CD4-positive, alpha-beta T cell treated with Interleukin-21 for 1 hour (primary cell): ENCODE measurements at regions not wholly inside any gene's neighbourhood (a gene's known extent, or its start where the extent isn't known, plus 50 kb on each side); places are given as distances from the start of the nearest gene placed in this dataset.

Source experiments
- DNase-seq: peaks from one replicate; pipeline ENCODE4 v3.0.0-alpha.2; 2020

DNA sequence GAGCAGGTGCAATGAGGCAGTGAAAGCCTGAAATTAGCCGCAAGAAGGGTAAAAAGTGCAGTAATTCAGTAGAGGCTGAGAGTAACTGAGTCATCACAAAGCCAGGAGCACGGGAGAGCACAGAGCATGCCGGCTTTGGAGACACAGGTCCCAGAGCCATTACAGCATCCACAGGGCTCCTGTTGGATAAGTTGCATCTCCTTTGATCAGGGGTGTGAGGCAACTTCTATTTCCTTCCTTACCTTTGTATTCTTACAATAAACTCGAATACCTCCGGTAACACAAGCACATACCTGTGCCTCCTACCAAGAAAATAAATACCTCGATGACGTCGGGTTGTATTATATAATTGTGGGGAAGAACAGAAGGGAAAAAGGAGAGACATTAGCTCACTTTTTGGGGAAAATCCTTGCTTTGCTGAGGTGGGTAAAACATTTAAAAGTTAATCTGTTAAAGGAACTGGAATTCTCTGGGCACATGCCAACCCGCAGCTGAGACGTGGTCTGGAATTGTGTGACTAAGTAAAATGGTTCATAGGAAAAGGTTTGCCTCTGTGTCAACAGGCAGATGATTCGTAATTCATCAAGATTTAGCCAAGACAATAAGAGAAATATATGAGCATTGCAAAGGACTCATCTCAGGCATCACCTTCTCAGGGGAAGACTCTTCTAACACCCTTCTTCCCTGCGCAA is 360.7 kb upstream of the ZFP64 start:
- no peak for DNase-seq

DNA sequence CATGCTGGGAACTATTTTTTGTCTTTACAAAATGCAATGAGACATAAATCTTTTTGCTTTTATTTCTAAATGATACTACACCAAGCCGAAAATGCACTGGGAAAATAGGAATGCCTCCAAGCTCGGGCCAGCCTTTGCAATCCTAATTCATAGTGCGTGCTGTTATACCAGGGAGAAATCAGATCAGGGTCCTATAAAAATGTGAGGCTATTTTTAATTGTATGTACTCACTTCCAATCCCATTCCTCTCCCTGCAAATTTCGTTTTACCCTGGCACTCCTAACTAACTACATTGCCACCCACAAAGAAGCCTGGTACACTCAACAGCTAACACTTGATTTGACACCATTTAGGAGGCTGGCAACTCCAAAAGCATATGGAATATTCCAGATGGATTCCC is 350.6 kb upstream of the ZFP64 start:
- no peak for DNase-seq

DNA sequence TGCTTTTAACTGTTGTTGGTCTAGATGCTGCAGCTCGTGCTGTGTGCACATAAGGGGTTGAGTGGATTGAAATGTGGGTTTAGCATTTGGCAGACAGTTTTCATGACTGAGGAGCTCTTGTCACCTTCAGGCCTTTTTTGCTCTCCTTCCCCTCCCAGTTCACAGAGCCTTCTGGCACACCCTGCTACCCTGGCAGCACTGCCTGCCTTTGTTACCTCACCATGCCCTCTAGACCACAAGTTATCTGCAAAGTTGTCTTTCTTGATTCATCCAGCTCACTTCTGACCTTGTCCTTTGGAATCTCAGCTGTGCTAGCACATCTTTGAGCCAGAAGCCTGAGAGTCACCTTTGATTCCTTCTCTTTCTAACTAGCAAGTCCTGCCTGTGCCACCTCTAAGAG is 348.9 kb upstream of the ZFP64 start:
- peak; percentile 1 for DNase-seq

DNA sequence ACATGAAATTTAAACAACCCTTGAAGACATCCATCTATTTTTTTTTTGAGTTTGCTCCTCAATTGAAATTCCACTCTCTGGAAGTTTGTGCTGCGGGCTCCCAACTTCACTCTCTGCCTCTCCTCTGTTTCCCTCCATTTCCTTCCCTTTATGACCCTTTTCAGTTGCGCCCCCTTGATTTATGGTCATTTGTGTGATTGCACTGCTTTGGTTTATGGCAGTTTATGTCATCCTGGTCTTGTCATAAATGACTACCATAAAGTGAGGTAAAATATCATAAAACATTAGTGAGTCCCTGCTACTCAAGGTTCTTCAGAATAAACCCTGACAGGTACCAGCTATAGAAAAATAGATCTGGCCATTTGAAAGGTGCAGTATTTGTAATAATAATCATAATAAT is 348.3 kb upstream of the ZFP64 start:
- DNase-seq = no peak

DNA sequence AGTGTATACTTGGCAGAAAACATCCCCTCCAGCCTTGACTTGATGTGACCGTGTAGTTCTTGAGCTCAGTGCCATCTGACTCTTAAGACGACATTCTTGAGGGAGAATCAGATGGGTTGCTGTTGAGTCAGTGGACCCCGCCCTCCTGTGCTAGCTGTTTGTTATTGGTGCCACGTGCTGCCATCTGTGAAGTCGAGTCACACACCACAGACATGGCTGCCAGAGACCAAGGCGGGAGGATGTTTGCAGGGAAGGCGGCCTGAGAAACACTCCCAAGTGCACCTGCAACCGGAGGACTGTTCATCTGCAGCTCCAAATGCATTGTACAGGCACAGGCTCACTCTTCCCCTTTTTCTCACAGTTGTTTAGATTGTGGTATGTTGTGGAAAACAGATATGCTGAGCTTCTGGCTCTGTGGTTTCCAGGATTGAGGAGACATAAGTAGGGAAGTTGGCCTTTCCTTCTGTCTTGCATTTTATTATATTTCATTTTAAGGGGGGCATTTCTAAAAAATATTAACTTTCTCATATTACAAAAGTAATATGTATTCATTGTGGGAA is 345.3 kb upstream of the ZFP64 start:
- no peak for DNase-seq

DNA sequence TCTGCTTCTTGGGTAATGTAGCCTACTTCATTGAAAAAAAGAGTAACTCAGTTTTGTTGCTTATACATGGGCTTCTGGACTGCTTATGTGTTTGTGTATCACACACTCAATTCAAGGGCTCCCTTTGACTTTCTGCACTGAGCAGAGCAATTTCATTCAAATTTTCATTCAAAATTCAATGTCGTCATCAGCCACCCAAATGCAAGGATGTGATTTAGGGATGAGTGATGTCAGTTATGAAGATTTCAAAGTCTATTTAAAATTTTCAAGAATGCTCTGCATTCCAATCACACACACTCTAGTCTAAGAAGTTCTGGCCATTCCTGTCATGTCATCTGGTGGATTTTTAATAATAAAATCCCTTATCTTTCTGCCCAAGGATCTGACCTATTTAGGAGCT is 344.5 kb upstream of the ZFP64 start:
- DNase-seq = no peak

DNA sequence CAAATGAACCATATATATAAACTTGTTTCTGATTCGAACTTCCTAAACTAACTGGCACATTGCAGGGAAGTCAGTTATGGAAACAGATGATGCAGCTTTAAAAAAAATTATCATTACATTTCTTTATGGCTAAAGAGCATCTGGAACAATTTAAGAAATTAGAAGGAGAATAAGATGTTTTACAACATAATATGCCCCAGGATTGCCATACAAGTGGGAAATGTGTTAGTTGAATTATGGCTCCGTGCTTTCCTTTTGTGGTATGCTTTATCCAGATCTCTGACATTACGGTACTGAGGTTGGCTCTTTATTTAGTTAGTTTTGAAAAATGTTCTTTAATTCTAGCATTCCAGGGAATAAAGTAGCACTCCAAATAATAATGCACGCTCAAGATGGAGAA is 343.0 kb upstream of the ZFP64 start:
- DNase-seq = no peak

DNA sequence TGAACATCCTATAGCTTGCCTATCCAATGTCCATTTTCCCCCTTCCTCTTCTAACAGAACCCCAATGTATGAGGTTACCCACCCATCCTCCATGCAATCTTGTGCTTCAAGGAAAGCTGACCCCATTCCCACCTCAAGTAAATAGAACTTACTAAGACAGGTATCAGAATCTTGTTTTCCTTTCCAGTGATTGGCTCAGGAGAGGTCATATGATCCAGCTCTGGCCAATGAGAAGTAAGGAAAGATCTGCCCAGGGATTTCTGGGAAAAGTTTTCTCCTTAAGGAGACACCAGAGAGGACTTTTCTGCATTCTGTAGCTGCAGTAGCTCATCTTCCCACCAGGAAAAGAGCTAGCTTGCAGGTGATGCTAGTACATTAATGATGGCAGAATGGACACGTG is 341.8 kb upstream of the ZFP64 start:
- no peak for DNase-seq

DNA sequence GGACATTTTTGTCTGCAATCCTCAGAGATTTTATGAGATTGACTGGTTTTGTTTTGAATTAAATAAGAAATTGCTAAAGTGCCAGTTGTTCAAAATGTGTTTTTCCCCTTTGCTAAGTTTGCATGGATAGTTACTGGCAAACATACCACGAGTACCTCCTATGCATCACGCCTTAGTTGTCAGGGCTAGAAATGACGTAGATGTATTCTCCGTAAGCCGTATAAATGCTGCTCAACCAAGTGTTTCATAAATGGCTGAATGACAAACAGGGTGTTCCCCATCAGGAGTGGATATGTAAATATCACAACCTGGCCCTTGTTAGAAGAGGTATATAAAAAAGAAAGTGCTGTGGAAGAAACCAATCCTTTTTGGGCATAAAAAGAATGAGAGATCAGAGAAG is 341.1 kb upstream of the ZFP64 start:
- DNase-seq = no peak

DNA sequence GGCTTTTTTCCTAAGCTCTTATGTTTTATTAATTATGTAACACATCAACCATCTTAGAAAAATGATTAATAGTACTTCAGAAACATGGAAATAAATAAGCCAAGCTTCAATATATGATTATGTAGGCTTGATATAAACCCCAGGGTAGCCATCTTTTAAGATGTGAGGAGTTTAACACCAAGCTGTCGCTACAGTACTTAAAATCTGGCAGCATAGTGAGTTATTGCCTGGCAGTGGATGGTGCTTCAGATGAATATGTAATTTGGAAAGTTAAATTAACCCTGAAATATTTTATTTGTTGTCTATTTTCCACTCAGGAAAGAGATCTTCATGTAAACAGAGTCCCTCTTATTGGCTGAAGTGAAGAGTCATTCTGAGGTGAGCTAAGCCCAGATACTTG is 339.0 kb upstream of the ZFP64 start:
- DNase-seq = no peak

DNA sequence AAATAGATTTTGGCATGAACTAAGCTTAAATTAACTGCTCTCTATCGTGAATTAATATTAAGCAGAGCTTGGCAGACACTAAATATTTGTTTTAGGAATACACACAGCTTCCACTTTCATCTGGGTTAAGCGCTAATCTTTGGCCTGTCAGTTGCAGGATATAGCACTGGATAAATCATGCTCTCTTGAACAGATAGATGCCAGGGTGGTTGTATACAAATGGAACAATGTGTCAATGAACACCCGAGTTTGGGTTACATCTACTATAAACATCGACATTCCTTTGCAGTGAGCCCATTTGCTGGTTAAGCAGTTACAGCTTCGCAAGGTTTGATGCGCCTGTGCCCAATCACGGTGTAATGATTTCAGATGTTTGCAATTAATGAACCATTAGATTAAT is 338.2 kb upstream of the ZFP64 start:
- DNase-seq = no peak

DNA sequence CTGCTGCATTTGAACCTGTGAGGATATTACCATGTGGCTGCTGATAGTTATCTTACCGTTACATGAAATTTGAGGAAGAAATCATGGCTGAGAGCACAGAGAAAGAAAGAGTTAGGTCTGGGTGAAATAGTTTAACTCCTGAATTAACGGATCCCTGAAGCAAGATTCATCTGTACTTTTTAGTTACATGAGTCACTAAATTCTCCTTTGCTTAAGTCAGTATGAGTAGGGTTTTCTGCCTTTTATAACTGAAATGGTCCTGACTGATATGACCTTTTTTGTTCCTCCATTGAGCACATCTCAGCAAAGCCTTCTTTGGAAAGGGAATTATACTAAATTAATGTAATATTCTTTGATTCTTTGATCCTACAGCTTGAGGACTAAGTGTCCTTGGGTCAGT is 333.3 kb upstream of the ZFP64 start:
- DNase-seq = no peak

DNA sequence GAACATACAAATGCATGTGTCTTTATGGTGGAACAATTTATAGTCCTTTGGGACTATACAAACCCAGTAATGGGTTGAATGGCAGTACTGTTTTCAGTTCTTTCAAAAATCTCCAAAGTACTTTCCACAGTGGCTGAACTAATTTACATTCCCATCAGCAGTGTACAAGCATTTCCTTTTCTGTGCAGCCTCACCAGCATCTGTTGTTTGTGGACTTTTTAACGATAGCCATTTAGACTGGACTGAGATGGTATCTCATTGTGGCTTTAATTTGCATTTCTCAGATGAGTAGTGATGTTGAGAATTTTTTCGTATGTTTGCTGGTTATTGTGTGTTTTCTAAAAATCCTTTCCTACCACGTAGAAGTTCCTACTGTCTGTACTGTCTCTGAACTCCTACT is 327.2 kb upstream of the ZFP64 start:
- no peak for DNase-seq

DNA sequence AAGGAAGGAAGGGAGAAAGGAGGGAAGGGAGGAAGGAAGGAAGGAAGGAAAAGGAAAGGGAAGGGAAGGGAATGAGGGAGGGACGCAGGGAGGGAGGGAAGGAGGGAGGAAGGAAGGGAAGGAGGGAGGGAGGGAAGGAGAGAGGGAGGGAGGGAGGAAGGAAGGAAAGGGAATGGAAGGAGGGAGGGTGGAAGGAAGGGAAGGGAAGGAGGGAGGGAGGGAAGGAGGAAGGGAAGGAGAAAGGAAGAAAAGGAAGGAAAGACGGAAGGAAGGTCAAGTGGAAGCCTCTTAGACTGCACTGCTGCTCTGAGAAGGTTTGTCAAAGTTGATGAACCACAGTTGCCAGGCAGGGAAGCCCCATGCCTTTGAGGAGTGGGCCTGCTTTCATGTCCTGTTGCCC is 324.3 kb upstream of the ZFP64 start:
- DNase-seq = no peak

DNA sequence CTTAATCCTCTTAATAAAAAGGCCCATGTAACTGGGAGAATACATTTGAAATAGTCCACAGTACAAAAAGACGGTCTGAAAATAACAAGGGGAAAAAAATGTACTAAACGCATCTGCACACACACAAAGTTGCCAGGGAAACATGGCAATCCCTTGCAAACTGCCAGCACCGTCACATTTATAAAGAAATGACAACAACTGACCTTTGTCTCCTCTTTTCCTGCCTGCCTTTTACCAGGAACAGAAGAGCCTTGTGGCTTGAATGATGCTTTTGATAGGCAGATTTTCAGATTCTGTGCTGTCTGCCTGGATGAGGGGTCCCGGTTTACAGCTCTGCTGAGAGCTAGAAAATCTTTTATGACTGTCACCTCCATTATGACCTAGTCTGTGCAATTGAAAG is 308.6 kb upstream of the ZFP64 start:
- DNase-seq = no peak

DNA sequence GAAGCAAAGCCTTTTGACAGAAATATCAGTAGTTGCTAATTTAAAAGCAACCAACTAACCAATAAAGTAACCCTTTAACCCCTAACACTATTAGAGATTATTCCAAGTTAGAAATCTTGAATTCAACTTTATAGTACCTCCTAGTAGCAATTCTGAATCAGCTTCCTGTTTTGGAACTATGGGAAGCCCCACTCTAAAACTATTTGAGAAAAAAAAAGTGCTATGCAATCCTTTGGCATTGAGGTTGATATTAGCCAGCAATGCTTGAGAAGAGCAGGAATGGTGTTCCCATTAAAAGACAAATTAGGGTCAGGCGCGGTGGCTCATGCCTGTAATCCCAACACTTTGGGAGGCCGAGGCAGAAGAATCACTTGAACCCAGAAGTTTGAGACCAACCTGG is 306.2 kb upstream of the ZFP64 start:
- no peak for DNase-seq

DNA sequence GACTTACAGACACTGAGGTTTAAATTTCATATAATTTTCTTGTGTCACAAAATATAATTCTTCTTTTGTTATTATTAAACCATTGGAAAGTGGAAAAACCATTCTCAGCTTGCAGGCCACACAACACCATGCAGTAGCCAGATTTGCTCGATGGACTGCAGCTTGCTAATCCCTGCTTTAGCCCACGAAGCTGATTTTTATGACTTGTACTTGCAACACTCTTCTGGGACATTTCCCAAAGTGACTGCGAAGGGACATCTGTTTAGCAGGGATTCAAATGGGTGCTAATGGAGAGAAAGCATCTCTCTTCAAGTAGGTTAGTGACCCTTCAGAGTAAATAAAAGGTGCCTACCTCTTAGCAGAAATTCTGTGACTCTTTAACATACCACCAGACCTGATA is 304.6 kb upstream of the ZFP64 start:
- no peak for DNase-seq

DNA sequence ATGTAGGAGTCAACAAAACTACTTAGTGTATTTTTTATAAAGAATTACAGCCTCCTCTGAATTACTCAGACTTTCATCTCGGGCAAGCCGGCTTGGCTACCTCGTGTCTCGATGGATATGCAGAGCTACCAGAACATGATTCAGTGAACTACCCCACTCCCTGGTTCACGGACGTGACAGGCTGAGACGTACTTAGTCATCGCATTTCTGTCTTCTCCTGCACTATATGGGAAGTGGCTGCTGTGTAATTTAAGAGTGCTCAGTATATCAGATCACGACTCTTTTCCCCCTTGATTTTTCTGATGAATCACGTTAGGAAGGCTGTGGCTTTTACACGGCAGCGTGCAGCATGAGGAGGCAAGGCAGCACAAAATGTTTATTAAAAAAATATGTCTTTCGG is 302.7 kb upstream of the ZFP64 start:
- DNase-seq = no peak

DNA sequence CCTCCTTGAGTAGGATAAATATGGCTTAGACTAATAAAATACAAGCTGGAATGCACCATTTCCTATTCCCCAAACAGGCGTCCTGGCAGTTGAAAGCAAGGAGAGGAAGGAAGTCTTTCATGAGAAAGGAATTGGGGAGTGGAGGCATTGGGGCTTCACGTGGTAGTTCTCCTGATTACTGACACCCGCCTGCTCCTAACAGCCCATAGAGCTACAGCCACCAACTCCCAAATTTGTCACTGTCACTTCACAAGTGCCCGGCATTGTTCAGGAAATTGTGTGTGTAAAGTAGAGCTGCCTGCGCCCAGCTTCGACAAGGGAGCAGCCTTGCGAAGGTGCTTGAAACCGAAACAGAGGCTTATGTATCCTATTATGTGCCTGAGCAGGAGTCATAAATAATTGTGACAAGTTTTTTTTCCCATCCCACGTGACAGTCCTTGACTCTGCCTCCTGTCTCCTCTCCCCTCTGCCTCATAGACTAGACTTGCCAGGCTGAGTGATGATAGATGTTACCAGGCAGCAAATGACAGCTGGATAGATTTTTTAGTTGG is 301.7 kb upstream of the ZFP64 start:
- peak; percentile 6 for DNase-seq

DNA sequence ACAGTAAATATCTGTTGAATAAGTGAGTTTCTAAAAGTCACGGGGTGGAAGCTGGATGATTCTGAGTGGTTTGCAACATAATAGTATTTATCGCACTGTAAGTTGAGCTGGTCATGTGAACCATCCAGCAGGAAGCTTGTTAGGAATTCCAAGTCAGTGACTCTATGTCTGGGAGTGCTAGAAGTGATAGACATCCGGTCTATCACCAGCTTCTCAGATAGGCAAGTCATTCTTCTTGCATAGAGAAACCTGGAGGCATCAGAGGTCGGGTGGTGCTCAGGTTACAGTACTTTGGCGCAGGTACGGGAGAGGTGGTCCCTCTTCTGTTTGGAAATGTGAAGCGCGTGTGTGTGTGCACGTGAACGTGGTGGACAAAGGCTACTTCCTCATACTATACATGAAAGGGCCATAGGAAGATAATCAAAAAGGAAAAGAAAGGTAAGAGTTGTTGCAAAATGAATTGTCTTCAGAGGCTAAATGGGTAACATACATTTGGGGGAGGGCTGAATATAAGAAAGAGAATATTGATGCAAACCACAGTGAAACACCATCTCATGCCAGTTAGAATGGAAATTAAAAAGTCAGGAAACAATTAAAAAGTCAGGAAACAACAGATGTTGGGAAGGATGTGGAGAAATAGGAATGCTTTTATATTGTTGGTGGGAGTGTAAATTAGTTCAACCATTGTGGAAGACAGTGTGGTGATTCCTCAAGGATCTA is 299.3 kb upstream of the ZFP64 start:
- no peak for DNase-seq

DNA sequence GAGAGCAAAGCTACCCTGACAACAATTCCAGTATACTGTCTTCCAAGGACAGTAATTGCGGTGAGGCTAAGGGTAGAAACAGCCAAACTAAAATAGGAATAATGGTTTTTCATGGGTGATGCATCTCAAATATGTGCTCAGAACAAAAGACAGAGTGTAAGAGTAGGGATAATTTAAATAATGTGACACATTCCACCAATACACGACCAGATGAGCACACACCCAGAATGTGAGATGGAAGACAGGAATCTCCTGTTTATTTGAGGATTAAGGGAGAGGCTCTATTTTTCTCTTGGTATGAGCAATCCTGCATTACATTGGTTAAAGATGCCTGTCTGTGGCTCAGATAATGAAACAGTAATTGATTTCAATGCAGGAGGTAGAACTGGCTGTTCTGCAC is 292.9 kb upstream of the ZFP64 start:
- DNase-seq = no peak

DNA sequence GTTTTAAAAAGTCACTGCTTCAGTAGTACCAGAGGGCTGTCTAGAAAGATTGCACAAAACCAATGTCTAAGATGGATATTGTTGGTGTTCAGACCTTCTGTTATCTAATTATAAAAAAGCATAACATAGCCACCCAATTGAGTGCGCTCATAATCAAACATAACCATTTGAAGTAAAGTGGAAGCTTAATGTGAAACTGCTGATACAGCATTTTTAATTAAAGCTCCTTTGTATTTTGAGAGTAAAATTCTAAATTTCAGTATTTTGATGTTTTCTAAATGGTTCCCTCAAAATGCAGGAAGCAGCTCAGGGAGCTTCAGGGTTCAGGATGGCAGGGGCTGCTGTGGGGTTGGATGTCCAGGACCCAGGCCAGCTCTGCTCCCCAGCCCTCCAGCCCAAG is 291.8 kb upstream of the ZFP64 start:
- no peak for DNase-seq

DNA sequence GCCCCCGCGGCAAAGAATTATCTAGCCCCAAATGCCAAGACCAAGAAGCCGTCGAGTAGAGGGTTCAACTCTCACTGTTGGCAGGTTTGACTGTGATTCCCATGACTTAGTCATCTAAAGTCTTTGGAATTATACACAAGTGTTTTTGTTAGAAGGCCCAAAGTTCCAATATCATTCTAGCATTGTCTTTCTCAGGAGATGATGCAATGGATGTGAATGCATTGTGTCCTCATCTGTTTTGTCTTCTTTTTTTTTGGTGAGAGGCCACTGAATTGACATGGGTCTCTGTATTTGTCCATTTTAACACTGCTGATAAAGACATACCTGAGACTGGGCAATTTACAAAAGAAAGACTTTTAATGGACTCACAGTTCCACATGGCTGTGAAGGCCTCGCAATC is 290.5 kb upstream of the ZFP64 start:
- no peak for DNase-seq

DNA sequence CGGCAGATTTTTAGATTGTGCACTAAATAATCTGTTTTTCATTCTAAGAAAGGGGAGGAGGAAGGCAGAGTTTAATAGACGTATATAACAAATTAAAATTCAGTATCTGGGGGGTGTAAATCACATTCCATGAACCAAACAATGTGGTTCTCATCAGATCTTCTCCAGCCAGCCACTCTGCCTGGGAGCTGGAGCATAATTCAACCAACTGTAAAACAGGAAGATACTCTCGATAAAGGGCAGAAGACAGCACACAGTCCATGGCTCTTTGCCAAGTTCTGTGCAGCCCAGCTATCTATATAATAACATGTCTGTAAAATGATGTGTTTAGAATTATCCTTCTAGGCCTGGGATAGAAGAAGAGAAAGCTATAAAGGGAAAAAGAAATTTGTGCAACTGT is 289.9 kb upstream of the ZFP64 start:
- DNase-seq = no peak
